Fibroblast of the conjunctiva (primary cell): ENCODE measurements at regions not wholly inside any gene's neighbourhood (a gene's known extent, or its start where the extent isn't known, plus 50 kb on each side); places are given as distances from the start of the nearest gene placed in this dataset.

Experiments used
- DNase-seq: peaks from one replicate; pipeline ENCODE4 v3.0.0-alpha.2; 2010; ENCODE audit warnings: low read depth

- DNase-seq, result no peak
These were observed 190.4 kb upstream of the FOXN3 start for GRCh38 chr14:89607453-89607852.

- no peak for DNase-seq
These were observed 187.0 kb upstream of the FOXN3 start for GRCh38 chr14:89603938-89604480.

GRCh38 chr14:89600950-89601826 lies 184.2 kb upstream of the FOXN3 start:
- no peak for DNase-seq

- DNase-seq, result no peak
These were observed 183.0 kb upstream of the FOXN3 start for GRCh38 chr14:89600029-89600428.

- DNase-seq, result no peak
These were observed 181.6 kb upstream of the FOXN3 start for GRCh38 chr14:89598548-89599186.

GRCh38 chr14:89592961-89593360 lies 175.9 kb upstream of the FOXN3 start:
- no peak for DNase-seq

GRCh38 chr14:89589400-89590118 lies 172.5 kb upstream of the FOXN3 start:
- DNase-seq, result no peak

GRCh38 chr14:89588840-89589296 lies 171.8 kb upstream of the FOXN3 start:
- DNase-seq, result no peak

GRCh38 chr14:89588016-89588415 lies 171.0 kb upstream of the FOXN3 start:
- no peak for DNase-seq

GRCh38 chr14:89587136-89587420 lies 170.0 kb upstream of the FOXN3 start:
- no peak for DNase-seq

GRCh38 chr14:89586258-89587135 lies 169.5 kb upstream of the FOXN3 start:
- DNase-seq, result no peak

GRCh38 chr14:89578156-89578555 lies 161.1 kb upstream of the FOXN3 start:
- DNase-seq, result no peak

- DNase-seq, result no peak
These were observed 159.9 kb upstream of the FOXN3 start for GRCh38 chr14:89576960-89577359.

GRCh38 chr14:89576145-89576927 lies 159.3 kb upstream of the FOXN3 start:
- no peak for DNase-seq

- DNase-seq, result no peak
These were observed 158.5 kb upstream of the FOXN3 start for GRCh38 chr14:89575386-89576061.

GRCh38 chr14:89574420-89574819 lies 157.4 kb upstream of the FOXN3 start:
- DNase-seq, result no peak

GRCh38 chr14:89573399-89573657 lies 156.3 kb upstream of the FOXN3 start:
- DNase-seq, result no peak

GRCh38 chr14:89572596-89573398 lies 155.8 kb upstream of the FOXN3 start:
- no peak for DNase-seq

- DNase-seq, result no peak
These were observed 154.5 kb upstream of the FOXN3 start for GRCh38 chr14:89571491-89571890.
